GM12872 (cell line): ENCODE measurements at regions not wholly inside any gene's neighbourhood (a gene's known extent, or its start where the extent isn't known, plus 50 kb on each side); places are given as distances from the start of the nearest gene placed in this dataset.

Experiments
- TF ChIP-seq, protein P1 (sequence below): IDR thresholded peaks from 3 replicates; pipeline ENCODE4 v1.5.1; 2011; ENCODE audit warnings: low read depth, mild to moderate bottlenecking, low read length, moderate library complexity; ENCODE audit not compliant: insufficient read depth

DNA sequence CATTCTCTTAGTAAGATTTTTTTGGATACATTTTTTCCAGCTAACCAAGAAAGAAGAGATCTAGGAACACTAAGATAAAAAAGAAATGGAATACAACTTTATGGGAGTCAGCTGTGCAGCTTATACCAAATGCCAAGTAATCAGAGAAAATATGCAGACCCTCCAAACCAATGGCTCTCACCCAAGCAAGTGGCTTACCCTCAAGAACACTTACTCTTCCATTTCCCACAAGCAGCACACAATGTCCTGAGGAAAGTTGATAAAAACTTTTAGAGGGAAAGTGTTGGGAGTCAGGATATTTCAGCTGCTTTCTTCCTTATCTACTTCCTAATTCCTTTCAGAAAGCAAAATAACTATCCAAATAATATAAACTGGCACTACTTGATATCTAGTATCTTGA is 631.8 kb downstream of the RWDD3 start:
- TF ChIP-seq, protein P1, sequence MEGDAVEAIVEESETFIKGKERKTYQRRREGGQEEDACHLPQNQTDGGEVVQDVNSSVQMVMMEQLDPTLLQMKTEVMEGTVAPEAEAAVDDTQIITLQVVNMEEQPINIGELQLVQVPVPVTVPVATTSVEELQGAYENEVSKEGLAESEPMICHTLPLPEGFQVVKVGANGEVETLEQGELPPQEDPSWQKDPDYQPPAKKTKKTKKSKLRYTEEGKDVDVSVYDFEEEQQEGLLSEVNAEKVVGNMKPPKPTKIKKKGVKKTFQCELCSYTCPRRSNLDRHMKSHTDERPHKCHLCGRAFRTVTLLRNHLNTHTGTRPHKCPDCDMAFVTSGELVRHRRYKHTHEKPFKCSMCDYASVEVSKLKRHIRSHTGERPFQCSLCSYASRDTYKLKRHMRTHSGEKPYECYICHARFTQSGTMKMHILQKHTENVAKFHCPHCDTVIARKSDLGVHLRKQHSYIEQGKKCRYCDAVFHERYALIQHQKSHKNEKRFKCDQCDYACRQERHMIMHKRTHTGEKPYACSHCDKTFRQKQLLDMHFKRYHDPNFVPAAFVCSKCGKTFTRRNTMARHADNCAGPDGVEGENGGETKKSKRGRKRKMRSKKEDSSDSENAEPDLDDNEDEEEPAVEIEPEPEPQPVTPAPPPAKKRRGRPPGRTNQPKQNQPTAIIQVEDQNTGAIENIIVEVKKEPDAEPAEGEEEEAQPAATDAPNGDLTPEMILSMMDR, result no peak

DNA sequence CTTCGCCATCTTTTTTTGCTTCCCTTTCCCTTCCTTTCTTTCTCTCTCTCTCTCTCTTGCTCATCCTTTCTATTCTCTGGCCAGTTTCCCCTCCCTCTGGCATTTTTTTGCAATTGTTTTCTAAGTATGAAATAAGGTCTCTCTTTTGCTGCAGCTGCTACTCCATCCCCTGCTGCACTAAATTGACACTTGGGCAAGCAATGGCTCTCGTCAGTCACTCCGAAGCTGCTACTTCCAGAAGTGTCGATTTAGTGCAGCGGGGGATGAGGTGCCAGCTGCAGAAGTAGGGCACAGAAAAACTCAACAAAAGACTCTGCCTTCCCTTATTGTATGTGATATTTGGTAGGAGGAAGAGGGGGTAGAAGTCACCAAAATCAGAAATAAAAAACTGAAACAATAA is 642.3 kb downstream of the RWDD3 start:
- TF ChIP-seq, protein P1, result no peak

DNA sequence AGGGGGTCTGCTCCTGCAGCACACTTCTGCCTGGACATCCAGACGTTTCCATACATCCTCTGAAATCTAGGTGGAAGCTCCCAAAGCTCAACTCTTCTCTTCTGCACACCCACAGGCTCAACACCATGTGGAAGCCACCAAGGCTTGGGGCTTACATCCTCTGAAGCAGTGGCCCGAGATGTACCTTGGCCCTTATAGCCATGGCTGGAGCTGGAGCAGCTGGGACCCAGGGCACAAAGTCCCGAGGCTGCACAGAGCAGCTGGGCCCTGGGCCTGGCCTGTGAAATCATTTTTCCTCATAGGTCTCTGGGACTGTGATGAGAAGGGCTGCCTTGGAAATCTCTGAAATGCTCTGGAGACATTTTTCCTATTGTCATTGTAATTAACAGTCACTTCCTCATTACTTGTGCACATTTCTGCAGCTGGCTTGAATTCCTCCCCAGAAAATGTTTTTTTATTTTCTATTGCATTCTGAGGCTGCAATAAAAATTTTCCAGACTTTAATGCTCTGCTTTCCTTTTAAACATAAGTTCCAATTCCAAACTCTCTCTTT is 645.6 kb downstream of the RWDD3 start:
- TF ChIP-seq, protein P1, result no peak

DNA sequence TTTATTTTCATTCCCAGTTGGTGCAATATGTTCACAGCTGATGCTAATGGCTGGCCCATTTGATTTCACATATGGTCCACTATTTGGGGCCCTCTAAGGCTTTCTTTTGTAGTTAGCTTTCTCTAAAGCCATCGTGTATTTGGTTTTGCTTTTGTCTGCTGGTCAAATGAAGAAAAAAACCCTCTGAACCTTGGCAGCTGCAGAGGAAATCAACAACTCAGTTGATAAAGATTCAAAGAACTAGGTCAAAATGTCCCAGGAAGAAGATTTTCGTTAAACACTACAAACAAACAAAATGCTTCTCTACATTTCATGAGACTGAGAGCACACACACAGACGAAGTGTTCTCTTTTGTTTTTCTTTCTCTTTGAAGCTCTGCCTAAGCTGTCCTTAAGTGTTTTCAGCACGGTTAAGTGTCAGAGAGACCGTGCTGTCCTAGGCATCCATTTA is 655.0 kb downstream of the RWDD3 start:
- TF ChIP-seq, protein P1, result no peak

DNA sequence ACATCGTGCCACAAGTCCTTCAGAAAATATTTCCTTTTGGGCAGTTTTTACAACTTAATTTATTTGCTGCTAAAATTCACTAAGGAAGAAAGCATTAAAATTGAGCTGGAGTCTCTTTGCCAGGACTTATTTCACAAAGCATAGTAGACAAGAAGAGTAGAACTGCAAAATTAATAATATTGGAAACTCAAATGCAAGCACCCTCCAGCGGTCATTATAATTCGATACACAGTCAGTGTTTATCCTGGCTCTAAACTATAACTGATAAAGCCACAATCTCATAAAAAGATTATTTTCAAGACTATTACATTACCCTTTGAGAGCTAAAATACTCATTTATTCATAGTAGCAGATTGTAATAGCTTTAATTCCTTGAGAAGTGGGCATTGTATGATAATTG is 655.4 kb downstream of the RWDD3 start:
- TF ChIP-seq, protein P1, result no peak

DNA sequence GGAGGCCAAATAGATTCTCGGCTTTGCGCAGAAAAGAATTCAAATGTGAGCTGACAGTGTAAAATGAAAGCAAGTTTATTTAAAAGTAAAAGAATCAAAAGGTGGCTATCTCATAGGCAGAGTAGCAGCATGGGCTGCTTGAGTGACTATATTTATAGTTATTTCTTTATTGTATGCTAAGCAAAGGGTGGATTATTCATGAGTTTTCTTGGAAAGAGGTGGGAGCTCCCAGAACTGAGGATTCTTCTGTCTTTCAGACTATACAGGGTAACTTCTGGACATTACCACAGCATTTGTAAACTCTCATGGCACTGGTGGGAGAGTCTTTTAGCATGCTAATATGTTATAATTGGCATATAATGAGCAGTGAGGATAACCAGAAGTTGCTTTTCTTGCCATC is 659.9 kb downstream of the RWDD3 start:
- TF ChIP-seq, protein P1, result no peak

DNA sequence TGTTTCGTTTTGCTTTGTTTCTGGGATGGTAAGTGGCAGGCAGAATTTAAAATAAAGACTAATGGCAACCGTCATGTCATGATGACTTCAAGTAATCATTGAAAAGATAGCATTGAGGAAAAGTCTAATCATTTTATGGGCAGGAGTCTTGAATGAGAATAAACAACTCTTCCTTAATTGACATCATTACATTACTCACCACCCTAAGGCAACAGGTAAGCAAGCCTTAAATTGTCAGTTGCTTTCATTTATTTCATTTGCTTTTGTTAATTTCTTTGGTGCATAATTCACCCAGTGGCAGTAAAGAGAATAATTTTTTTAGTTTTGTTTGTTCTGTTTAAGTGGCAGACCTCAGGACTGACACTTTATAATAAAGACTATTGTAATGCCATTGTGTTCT is 669.0 kb downstream of the RWDD3 start:
- TF ChIP-seq, protein P1, result no peak

DNA sequence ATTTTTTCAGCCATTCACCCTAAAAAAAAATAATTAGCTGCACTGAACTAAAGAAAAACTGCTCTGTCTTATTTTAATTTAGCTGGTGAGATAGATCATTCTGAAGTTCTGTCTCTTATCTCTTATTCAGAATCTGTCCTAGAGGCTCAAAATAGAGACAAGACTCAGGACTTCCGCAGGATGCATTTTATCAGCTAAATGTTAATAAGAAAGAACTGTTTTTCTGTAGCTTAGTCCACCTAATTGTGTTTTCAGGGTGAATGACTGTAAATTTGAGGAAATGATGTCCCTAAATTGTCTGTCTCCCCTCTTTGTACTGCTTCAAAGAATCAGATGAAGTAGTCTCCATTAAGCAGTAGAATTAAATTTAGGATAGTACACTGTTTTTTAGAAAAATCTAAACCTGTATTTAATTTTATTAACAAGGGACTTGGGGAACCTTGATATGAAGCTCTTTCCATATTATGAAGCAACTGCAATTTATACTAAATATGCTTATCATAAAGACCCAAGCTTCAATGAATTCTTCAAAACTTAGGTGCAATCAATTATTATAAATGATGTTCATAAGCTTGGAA is 671.9 kb downstream of the RWDD3 start:
- TF ChIP-seq, protein P1, result no peak
